ENCODE measurements at regions not wholly inside any gene's neighbourhood (a gene's known extent, or its start where the extent isn't known, plus 50 kb on each side); places are given as distances from the start of the nearest gene placed in this dataset.

DNA sequence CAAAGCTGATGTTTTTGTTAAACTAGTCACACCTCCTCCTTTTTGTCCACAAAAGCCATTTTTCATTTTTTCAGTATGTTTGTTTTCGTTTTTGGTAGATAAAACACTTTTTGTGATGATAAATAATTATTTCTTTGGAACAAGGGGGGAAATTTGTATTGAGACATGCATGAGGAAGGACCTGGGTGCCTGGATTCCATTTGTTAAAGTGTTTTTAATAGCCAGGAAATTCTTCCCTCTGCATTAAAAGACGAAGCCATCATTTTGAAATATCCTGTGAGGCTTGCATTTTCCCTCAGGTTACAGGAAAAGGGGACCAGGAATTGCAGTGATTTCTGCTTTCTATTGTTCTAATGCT, 52.1 kb upstream of the CTLA4 start:
- no peaks in the 10 kb centered on the region for H4K20me1 ChIP-seq (ENCODE audit: control insufficient read depth, insufficient read depth)
- H3K4me2 ChIP-seq (ENCODE audit: control insufficient read depth, insufficient read depth), result no peak overlapping the region
- SMC1A ChIA-PET (ENCODE audit: uncharacterized antibody, unreplicated experiment), result interaction anchor here (0.9 to 3.2 kb wide), 6 partner anchors 127 to 1227 kb away, joined by 3 to 16 read pairs (median 3); no protein-coding TSS in a partner anchor
- RAD21 ChIA-PET (ENCODE audit: unreplicated experiment), result interaction anchor here (1.0 to 2.1 kb wide), 6 partner anchors 164 to 590 kb away, joined by 3 to 12 read pairs (median 6); no protein-coding TSS in a partner anchor
- no peaks in the 10 kb centered on the region for H3K36me3 ChIP-seq (ENCODE audit: control insufficient read depth in 2 of 2, insufficient read depth in 2 of 2, low read length in 1 of 2)
- intact Hi-C loops (cut with micrococcal nuclease; ENCODE audit: unreplicated experiment) (loop anchor here (1.0 to 10.0 kb wide), 4 partner anchors 331 to 1243 kb away; no protein-coding TSS in a partner anchor), in situ Hi-C loops (cut with MboI) (loop anchor here (25.0 kb wide), 2 partner anchors 578 to 1228 kb away; partner anchors contain the start of gene CYP20A1)
- DNase-seq (ENCODE audit: low read depth, low spot score), result no peak
- TF ChIP-seq GATAD2B (conservative IDR thresholded peaks at IDR 0.05; ENCODE audit: low read depth) (no peak), GABPA (IDR thresholded peaks at IDR 0.05; ENCODE audit: low read depth) (no peak), RFX5 (IDR thresholded peaks at IDR 0.05; ENCODE audit: low read depth, low read length) (no peak), STAT3 (IDR thresholded peaks at IDR 0.05; ENCODE audit: low read depth, low read length) (no peak), RAD51 (IDR thresholded peaks at IDR 0.05) (no peak), MXI1 (IDR thresholded peaks at IDR 0.05; ENCODE audit: low read depth, low read length) (no peak), CBX3 (IDR thresholded peaks at IDR 0.05; ENCODE audit: borderline replicate concordance, low read depth) (no peak), HDAC6 (IDR thresholded peaks at IDR 0.05; ENCODE audit: unreplicated experiment) (no peak), MTA3 (IDR thresholded peaks at IDR 0.05; ENCODE audit: borderline replicate concordance, low read length) (no peak), SIN3A (IDR thresholded peaks at IDR 0.05; ENCODE audit: low read depth, low read length) (no peak), ATF3 (IDR thresholded peaks at IDR 0.05; ENCODE audit: borderline replicate concordance, extremely low read depth, low read depth, low read length) (no peak), EZH2 (IDR thresholded peaks at IDR 0.05; ENCODE audit: borderline replicate concordance, control insufficient read depth, low read depth, low read length) (no peak), EED (IDR thresholded peaks at IDR 0.05; ENCODE audit: low read depth) (no peak)
- TF ChIP-seq, protein P1, sequence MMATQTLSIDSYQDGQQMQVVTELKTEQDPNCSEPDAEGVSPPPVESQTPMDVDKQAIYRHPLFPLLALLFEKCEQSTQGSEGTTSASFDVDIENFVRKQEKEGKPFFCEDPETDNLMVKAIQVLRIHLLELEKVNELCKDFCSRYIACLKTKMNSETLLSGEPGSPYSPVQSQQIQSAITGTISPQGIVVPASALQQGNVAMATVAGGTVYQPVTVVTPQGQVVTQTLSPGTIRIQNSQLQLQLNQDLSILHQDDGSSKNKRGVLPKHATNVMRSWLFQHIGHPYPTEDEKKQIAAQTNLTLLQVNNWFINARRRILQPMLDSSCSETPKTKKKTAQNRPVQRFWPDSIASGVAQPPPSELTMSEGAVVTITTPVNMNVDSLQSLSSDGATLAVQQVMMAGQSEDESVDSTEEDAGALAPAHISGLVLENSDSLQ (IDR thresholded peaks at IDR 0.05), result no peak
- TF ChIP-seq, protein P2, sequence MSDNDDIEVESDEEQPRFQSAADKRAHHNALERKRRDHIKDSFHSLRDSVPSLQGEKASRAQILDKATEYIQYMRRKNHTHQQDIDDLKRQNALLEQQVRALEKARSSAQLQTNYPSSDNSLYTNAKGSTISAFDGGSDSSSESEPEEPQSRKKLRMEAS (IDR thresholded peaks at IDR 0.05; ENCODE audit: low read depth, low read length), result no peak
- TF ChIP-seq, protein P3, sequence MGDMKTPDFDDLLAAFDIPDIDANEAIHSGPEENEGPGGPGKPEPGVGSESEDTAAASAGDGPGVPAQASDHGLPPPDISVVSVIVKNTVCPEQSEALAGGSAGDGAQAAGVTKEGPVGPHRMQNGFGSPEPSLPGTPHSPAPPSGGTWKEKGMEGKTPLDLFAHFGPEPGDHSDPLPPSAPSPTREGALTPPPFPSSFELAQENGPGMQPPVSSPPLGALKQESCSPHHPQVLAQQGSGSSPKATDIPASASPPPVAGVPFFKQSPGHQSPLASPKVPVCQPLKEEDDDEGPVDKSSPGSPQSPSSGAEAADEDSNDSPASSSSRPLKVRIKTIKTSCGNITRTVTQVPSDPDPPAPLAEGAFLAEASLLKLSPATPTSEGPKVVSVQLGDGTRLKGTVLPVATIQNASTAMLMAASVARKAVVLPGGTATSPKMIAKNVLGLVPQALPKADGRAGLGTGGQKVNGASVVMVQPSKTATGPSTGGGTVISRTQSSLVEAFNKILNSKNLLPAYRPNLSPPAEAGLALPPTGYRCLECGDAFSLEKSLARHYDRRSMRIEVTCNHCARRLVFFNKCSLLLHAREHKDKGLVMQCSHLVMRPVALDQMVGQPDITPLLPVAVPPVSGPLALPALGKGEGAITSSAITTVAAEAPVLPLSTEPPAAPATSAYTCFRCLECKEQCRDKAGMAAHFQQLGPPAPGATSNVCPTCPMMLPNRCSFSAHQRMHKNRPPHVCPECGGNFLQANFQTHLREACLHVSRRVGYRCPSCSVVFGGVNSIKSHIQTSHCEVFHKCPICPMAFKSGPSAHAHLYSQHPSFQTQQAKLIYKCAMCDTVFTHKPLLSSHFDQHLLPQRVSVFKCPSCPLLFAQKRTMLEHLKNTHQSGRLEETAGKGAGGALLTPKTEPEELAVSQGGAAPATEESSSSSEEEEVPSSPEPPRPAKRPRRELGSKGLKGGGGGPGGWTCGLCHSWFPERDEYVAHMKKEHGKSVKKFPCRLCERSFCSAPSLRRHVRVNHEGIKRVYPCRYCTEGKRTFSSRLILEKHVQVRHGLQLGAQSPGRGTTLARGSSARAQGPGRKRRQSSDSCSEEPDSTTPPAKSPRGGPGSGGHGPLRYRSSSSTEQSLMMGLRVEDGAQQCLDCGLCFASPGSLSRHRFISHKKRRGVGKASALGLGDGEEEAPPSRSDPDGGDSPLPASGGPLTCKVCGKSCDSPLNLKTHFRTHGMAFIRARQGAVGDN (IDR thresholded peaks at IDR 0.05), result no peak
- peaks cover 0 to 4% of the 10 kb centered on the region in 2 experiments; a peak in 1 of 4 replicates for H3K27me3 ChIP-seq (replicated peaks in 1 of 2; ENCODE audit: control insufficient read depth in 2 of 2, insufficient read depth in 2 of 2, low read length in 1 of 2)
- no peak overlapping the region for H3K9ac ChIP-seq (ENCODE audit: control insufficient read depth, insufficient read depth, low read length)
- POLR2A ChIA-PET, result no interaction called here
- CTCF ChIA-PET, result interaction anchor here (0.7 to 2.5 kb wide), 18 partner anchors 9 to 598 kb away, joined by 3 to 23 read pairs (median 4); no protein-coding TSS in a partner anchor
- H2AFZ ChIP-seq (ENCODE audit: control insufficient read depth, low read depth, low read length), result no peak overlapping the region
- H3K9me3 ChIP-seq (replicated peaks; ENCODE audit: control insufficient read depth, insufficient read depth, low read length), result no peaks in the 10 kb centered on the region; the same call in 2 of the 3 replicates
- no peak overlapping the region for H3K27ac ChIP-seq (ENCODE audit: control insufficient read depth, insufficient read depth)
- no peak for FAIRE-seq
- 0% methylated on average over 2 of the region's 2 CpGs for WGBS (ENCODE audit: insufficient coverage, insufficient replicate concordance, low lambda C conversion rate, missing lambda C conversion rate)
- H3K4me3 ChIP-seq, result no peak overlapping the region
- peaks cover 6% of the 10 kb centered on the region for H3K4me1 ChIP-seq (ENCODE audit: control insufficient read depth, insufficient read depth, low read length)
- no peak for ATAC-seq
- no peaks in the 10 kb centered on the region for H3K79me2 ChIP-seq (ENCODE audit: control insufficient read depth, insufficient read depth, low read length)
- no TSS peak for BruUV-seq (replicated peaks)
